GM23248 (cell line): ENCODE measurements at regions not wholly inside any gene's neighbourhood (a gene's known extent, or its start where the extent isn't known, plus 50 kb on each side); places are given as distances from the start of the nearest gene placed in this dataset.

Experiments
- DNase-seq: peaks from one replicate; pipeline ENCODE4 v3.0.0-alpha.2; 2015
- H2AFZ ChIP-seq: fragments of 200-600 bp; sonication (generic); 2 replicates; pipeline ENCODE4 v1.6.1; 2016; ENCODE audit warnings: antibody characterized with exemption
- H3F3A ChIP-seq: fragments of 200-600 bp; sonication (generic); 2 replicates; pipeline ENCODE4 v1.6.1; 2016; ENCODE audit warnings: mild to moderate bottlenecking, antibody characterized with exemption, mixed run types; ENCODE audit not compliant: insufficient read depth
- H3K27ac ChIP-seq: fragments of 200-600 bp; sonication (generic); 2 replicates; pipeline ENCODE4 v1.5.1; 2016; ENCODE audit warnings: mild to moderate bottlenecking
- H3K27me3 ChIP-seq: fragments of 200-600 bp; sonication (generic); replicated peaks from 2 replicates; pipeline ENCODE4 v1.6.1; 2016; ENCODE audit warnings: mild to moderate bottlenecking; ENCODE audit not compliant: insufficient read depth
- H3K36me3 ChIP-seq: fragments of 200-600 bp; sonication (generic); 2 replicates; pipeline ENCODE4 v1.6.1; 2016; ENCODE audit warnings: low read depth, mild to moderate bottlenecking
- H3K4me1 ChIP-seq: fragments of 200-600 bp; sonication (generic); 2 replicates; pipeline ENCODE4 v1.6.1; 2016; ENCODE audit warnings: mild to moderate bottlenecking; ENCODE audit not compliant: insufficient read depth
- H3K4me2 ChIP-seq: fragments of 200-600 bp; sonication (generic); one replicate; pipeline ENCODE4 v1.6.1; 2016; ENCODE audit warnings: mild to moderate bottlenecking; ENCODE audit not compliant: unreplicated experiment
- H3K4me3 ChIP-seq: fragments of 200-600 bp; sonication (generic); 2 replicates; pipeline ENCODE4 v1.5.1; 2016; ENCODE audit warnings: mild to moderate bottlenecking
- H3K79me2 ChIP-seq: fragments of 200-600 bp; sonication (generic); 2 replicates; pipeline ENCODE4 v1.6.1; 2016; ENCODE audit warnings: mild to moderate bottlenecking; ENCODE audit not compliant: insufficient read depth
- H3K9ac ChIP-seq: fragments of 200-600 bp; sonication (generic); 2 replicates; pipeline ENCODE4 v1.6.1; 2016; ENCODE audit warnings: mild to moderate bottlenecking
- H3K9me2 ChIP-seq: fragments of 200-600 bp; sonication (generic); 2 replicates; pipeline ENCODE4 v1.6.1; 2016; ENCODE audit warnings: mixed run types, mild to moderate bottlenecking, moderate library complexity; ENCODE audit not compliant: insufficient read depth
- H3K9me3 ChIP-seq: fragments of 200-600 bp; sonication (generic); one replicate; pipeline ENCODE4 v1.6.1; 2017; ENCODE audit warnings: low read depth
- H4K20me1 ChIP-seq: fragments of 200-600 bp; sonication (generic); 2 replicates; pipeline ENCODE4 v1.6.0; 2016; ENCODE audit not compliant: insufficient read depth
- EZH2 ChIP-seq: fragments of 200-600 bp; sonication (generic); IDR thresholded peaks from 2 replicates; pipeline ENCODE4 v1.6.1; 2018; ENCODE audit warnings: antibody characterized with exemption, mild to moderate bottlenecking; ENCODE audit not compliant: insufficient read depth, poor library complexity, severe bottlenecking
- EZH2phosphoT487 ChIP-seq: fragments of 200-600 bp; sonication (generic); IDR thresholded peaks from 2 replicates; pipeline ENCODE4 v1.6.1; 2018; ENCODE audit warnings: antibody characterized with exemption, moderate library complexity, mild to moderate bottlenecking, low read depth; ENCODE audit not compliant: insufficient read depth
- WGBS, 2 experiments: methylation state at CpG; one replicate each; pipeline ENCODE4 v1.1.6; 2015 to 2017; ENCODE audit warnings: low lambda C conversion rate in 2 of 2, low coverage in 1 of 2; ENCODE audit errors: missing lambda C conversion rate in 2 of 2; 5-methylcytosine and 5-hydroxymethylcytosine counted together
- in situ Hi-C: fragments of 300-500 bp; cut with MboI; formaldehyde crosslinking; loops from 2 replicates; pipeline ENCODE4 v1.15.0; 2020

DNA sequence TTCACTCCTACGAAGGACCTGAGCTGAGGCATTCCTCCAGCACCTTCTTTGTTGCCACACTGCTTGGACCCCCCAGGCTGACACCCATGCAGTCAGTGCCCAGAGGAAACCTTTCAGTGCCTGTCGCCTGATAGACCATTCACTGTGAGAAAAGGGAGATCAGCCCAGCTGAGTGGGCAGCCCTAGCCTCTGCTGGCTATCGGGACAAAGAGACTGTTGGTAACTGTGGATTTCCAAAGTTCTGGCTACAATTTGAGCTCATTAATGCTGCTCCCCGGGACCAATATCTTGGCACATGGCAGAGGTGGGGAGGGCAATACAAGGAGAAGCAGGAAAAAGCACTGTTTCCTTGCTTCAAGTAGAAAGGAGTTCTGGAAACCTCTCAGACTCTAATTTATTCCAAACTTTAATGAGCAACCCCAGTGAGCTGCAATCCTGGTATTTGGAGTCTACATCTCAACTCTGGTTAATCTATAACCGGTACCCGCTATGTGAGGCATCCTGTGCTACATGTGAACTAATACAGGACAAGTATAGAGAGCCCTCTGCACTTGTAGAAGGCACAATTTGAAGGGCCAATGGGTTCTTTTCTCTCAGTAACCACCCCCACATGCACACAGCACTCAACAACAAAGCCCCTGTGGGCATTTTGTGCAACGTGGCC is 200.7 kb upstream of the NCAM1 start:
- no peaks in the 10 kb centered on the region for H3K4me1 ChIP-seq
- no peak for DNase-seq
- TF ChIP-seq EZH2, result no peak
- TF ChIP-seq EZH2phosphoT487, result no peak
- WGBS, 2 experiments, result 54 to 57% methylated on average over 7 of the region's 7 CpGs
- H3K4me3 ChIP-seq, result no peak overlapping the region
- no peak overlapping the region for H2AFZ ChIP-seq
- no peaks in the 10 kb centered on the region for H3K9me3 ChIP-seq
- H3K4me2 ChIP-seq, result no peak overlapping the region
- no peaks in the 10 kb centered on the region for H3K27me3 ChIP-seq
- H3K9ac ChIP-seq, result no peak overlapping the region
- no peak overlapping the region for H3K27ac ChIP-seq
- H4K20me1 ChIP-seq, result no peaks in the 10 kb centered on the region
- no peaks in the 10 kb centered on the region for H3K9me2 ChIP-seq
- H3F3A ChIP-seq, result no peaks in the 10 kb centered on the region
- no peaks in the 10 kb centered on the region for H3K36me3 ChIP-seq
- no peaks in the 10 kb centered on the region for H3K79me2 ChIP-seq
- in situ Hi-C loops, result no loop called here

DNA sequence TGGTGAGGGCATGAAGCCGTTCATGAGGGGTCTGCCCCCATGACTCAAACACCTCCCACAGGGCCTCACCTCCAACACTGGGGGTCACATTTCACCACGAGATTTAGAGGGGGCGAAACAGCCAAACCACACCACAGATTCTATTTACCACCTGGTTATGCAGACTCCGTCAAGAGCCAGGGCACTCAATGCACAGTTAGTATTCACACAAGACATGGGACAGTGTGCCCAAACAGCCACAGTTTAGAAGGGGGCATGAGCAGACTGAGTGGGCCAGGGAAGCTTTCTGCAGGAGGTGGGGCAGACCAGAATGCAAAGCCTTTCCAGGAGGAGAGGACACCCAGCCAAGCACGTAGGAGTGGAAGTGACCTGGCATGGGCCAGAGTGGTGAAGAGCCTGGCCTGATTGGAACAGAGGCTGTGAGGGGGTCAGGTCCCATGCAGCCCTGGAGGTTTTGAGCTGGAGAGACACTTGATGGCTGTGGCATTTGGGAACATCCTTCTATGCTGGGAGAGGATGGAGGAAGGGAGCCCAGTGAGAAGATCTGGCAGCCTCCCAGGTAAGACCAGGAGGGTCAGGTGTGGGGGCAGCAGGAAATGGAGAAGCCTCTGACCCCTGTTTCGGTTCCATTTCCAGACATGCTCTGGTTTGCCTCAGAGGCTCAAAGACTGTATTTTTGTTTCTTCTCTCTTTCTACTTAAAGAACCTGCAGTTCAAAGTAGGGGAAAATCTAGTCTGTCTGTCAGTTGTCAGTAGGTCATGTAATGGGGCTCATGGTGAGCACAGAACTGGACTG is 199.1 kb upstream of the NCAM1 start:
- Histone ChIP-seq H3K4me2 (no peak overlapping the region), H3K9me3 (no peaks in the 10 kb centered on the region), H3K36me3 (no peaks in the 10 kb centered on the region), H3K4me1 (no peaks in the 10 kb centered on the region), H3K27ac (no peak overlapping the region), H3K4me3 (no peak overlapping the region), H3K9ac (no peak overlapping the region), H3K9me2 (no peaks in the 10 kb centered on the region), H3F3A (no peaks in the 10 kb centered on the region), H3K79me2 (no peaks in the 10 kb centered on the region), H4K20me1 (no peaks in the 10 kb centered on the region), H2AFZ (no peak overlapping the region), H3K27me3 (no peaks in the 10 kb centered on the region)
- 46 to 48% methylated on average over 6 of the region's 6 CpGs for WGBS, 2 experiments
- DNase-seq, result no peak
- TF ChIP-seq EZH2phosphoT487, result no peak
- no peak for TF ChIP-seq EZH2
- in situ Hi-C loops, result no loop called here

DNA sequence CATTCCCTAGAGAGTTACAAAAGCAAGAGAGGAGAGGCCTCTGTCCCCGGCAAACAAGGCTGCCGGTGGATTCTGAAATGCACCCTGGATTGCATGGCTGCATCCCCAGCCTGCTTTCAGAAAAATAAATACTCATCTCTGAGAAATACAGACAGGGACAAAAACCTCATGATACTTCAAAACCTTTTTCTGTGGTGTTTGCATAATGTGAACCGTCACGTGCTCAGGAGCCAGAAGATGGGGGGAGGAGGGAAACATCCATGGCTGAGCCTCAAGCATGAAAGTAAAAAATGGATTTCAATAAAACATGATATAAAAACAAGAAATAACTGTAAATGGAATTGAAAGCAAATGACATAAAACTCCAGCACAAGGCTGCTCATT is 198.5 kb upstream of the NCAM1 start:
- Histone ChIP-seq H2AFZ (no peak overlapping the region), H3K4me2 (no peak overlapping the region), H3K9me3 (no peaks in the 10 kb centered on the region), H3K36me3 (no peaks in the 10 kb centered on the region), H3K4me3 (no peak overlapping the region), H3K9ac (no peak overlapping the region), H4K20me1 (no peaks in the 10 kb centered on the region), H3F3A (no peaks in the 10 kb centered on the region), H3K4me1 (no peaks in the 10 kb centered on the region), H3K27ac (no peak overlapping the region), H3K9me2 (no peaks in the 10 kb centered on the region), H3K27me3 (no peaks in the 10 kb centered on the region), H3K79me2 (no peaks in the 10 kb centered on the region)
- no peak for TF ChIP-seq EZH2phosphoT487
- TF ChIP-seq EZH2, result no peak
- WGBS, 2 experiments, result 16 to 17% methylated on average over 4 of the region's 4 CpGs
- in situ Hi-C loops, result no loop called here
- DNase-seq, result no peak

DNA sequence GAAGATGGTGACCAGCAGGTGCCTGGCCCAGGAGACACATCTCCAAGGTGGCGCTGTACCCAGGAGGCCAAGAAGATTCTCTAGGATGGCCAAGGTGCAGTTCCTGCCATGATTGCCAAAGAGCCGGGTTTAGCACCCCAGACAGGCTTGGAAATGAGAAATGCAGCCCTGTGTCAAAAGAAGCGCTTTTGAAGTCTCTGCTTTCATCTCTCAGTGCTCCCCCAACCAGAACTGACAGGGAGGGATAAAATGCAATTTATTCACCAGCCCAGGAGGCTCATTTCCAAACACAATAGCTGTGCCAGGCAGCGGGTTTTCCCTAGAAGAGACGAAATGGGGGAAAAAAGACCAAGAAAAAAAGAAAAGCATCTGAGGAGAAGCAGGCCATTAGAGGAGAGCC is 195.9 kb upstream of the NCAM1 start:
- in situ Hi-C loops, result no loop called here

More for the DNA sequence above, 195.9 kb upstream of the NCAM1 start:
- Histone ChIP-seq H3K79me2 (no peaks in the 10 kb centered on the region), H3K9ac (no peak overlapping the region), H3K9me3 (no peaks in the 10 kb centered on the region), H4K20me1 (no peaks in the 10 kb centered on the region), H3K4me3 (no peak overlapping the region), H3K4me1 (no peaks in the 10 kb centered on the region), H3K9me2 (no peaks in the 10 kb centered on the region), H3F3A (no peaks in the 10 kb centered on the region), H3K27ac (no peak overlapping the region), H3K27me3 (no peaks in the 10 kb centered on the region), H3K36me3 (no peaks in the 10 kb centered on the region), H3K4me2 (no peak overlapping the region), H2AFZ (no peak overlapping the region)
- no peak for DNase-seq
- 46% methylated on average over 5 of the region's 5 CpGs for WGBS, 2 experiments
- no peak for TF ChIP-seq EZH2phosphoT487
- TF ChIP-seq EZH2, result no peak
